Activated CD4-positive, alpha-beta memory T cell treated with anti-CD3 and anti-CD28 coated beads, Interleukin-2, amount 10 ng/mL, durations not matched to agents 7 days and 5 days (primary cell): ENCODE measurements at regions not wholly inside any gene's neighbourhood (a gene's known extent, or its start where the extent isn't known, plus 50 kb on each side); places are given as distances from the start of the nearest gene placed in this dataset.

Experiments used
- CTCF ChIA-PET: fragments of 350-600 bp; sonication (Branson Sonifier 250); formaldehyde crosslinking; loops from one replicate; lab custom pipeline; 2021; ENCODE audit warnings: antibody characterized with exemption, inconsistent platforms; lab: Charles Lee
- POLR2A ChIA-PET: fragments of 350-600 bp; sonication (Branson Sonifier 250); formaldehyde crosslinking; loops from one replicate; lab custom pipeline; 2021; ENCODE audit warnings: antibody characterized with exemption; lab: Charles Lee
- DNase-seq: peaks from one replicate; pipeline ENCODE4 v3.0.0-alpha.2; 2020
- H3K27ac Mint-ChIP-seq: one replicate; pipeline ENCODE4 v1.8.0; 2021; ENCODE audit warnings: mild to moderate bottlenecking, mixed read lengths
- H3K27me3 Mint-ChIP-seq: one replicate; pipeline ENCODE4 v1.8.0; 2021; ENCODE audit warnings: mixed read lengths
- H3K36me3 Mint-ChIP-seq: one replicate; pipeline ENCODE4 v1.8.0; 2021; ENCODE audit warnings: low read depth, mixed read lengths
- H3K4me1 Mint-ChIP-seq: one replicate; pipeline ENCODE4 v1.8.0; 2021; ENCODE audit warnings: mixed read lengths
- H3K4me3 Mint-ChIP-seq: one replicate; pipeline ENCODE4 v1.8.0; 2021; ENCODE audit warnings: mild to moderate bottlenecking, mixed read lengths
- H3K9me3 Mint-ChIP-seq: one replicate; pipeline ENCODE4 v1.8.0; 2021; ENCODE audit warnings: mixed read lengths

- no peaks in the 10 kb centered on the region for H3K4me1 Mint-ChIP-seq
- ChIA-PET POLR2A (no interaction called here), CTCF (no interaction called here)
Observed at GRCh38 chr3:19668163-19668562, 265.9 kb downstream of the EFHB start.

GRCh38 chr3:19662486-19662885 lies 271.5 kb downstream of the EFHB start:
- DNase-seq, result no peak
- H3K27me3 Mint-ChIP-seq, result no peaks in the 10 kb centered on the region
- H3K9me3 Mint-ChIP-seq, result peaks cover 2% of the 10 kb centered on the region
- no peak overlapping the region for H3K27ac Mint-ChIP-seq
- no peaks in the 10 kb centered on the region for H3K36me3 Mint-ChIP-seq
- H3K4me3 Mint-ChIP-seq, result no peak overlapping the region
- POLR2A ChIA-PET, result no interaction called here
- CTCF ChIA-PET, result no interaction called here
- no peaks in the 10 kb centered on the region for H3K4me1 Mint-ChIP-seq

More at GRCh38 chr3:19668163-19668562, 265.9 kb downstream of the EFHB start:
- Mint-ChIP-seq H3K9me3 (no peaks in the 10 kb centered on the region), H3K4me3 (no peak overlapping the region), H3K36me3 (no peaks in the 10 kb centered on the region), H3K27ac (no peak overlapping the region), H3K27me3 (no peaks in the 10 kb centered on the region)
- no peak for DNase-seq

GRCh38 chr3:19652336-19652735 lies 281.7 kb downstream of the EFHB start:
- no peaks in the 10 kb centered on the region for H3K36me3 Mint-ChIP-seq
- H3K27me3 Mint-ChIP-seq, result no peaks in the 10 kb centered on the region
- H3K4me1 Mint-ChIP-seq, result no peaks in the 10 kb centered on the region
- H3K4me3 Mint-ChIP-seq, result no peak overlapping the region
- H3K9me3 Mint-ChIP-seq, result peaks cover 8% of the 10 kb centered on the region
- ChIA-PET CTCF (no interaction called here), POLR2A (no interaction called here)
- H3K27ac Mint-ChIP-seq, result no peak overlapping the region
- no peak for DNase-seq

- no peak overlapping the region for H3K27ac Mint-ChIP-seq
- H3K4me3 Mint-ChIP-seq, result no peak overlapping the region
Observed at GRCh38 chr3:19645093-19645492, 288.9 kb downstream of the EFHB start.

GRCh38 chr3:19644405-19644804 lies 289.6 kb downstream of the EFHB start:
- no peak overlapping the region for H3K4me3 Mint-ChIP-seq
- POLR2A ChIA-PET, result no interaction called here
- no peaks in the 10 kb centered on the region for H3K27me3 Mint-ChIP-seq
- H3K4me1 Mint-ChIP-seq, result peaks cover 5% of the 10 kb centered on the region
- DNase-seq, result no peak
- H3K36me3 Mint-ChIP-seq, result no peaks in the 10 kb centered on the region
- CTCF ChIA-PET, result no interaction called here
- H3K9me3 Mint-ChIP-seq, result no peaks in the 10 kb centered on the region
- H3K27ac Mint-ChIP-seq, result no peak overlapping the region

More at GRCh38 chr3:19645093-19645492, 288.9 kb downstream of the EFHB start:
- Mint-ChIP-seq H3K27me3 (no peaks in the 10 kb centered on the region), H3K9me3 (no peaks in the 10 kb centered on the region), H3K36me3 (no peaks in the 10 kb centered on the region), H3K4me1 (peaks cover 5% of the 10 kb centered on the region)
- no peak for DNase-seq
- POLR2A ChIA-PET, result no interaction called here
- CTCF ChIA-PET, result no interaction called here

GRCh38 chr3:19641408-19641807 lies 292.6 kb downstream of the EFHB start:
- no peak overlapping the region for H3K4me3 Mint-ChIP-seq
- H3K27ac Mint-ChIP-seq, result no peak overlapping the region
- ChIA-PET POLR2A (interaction anchor here (1.2 kb wide), 1 partner anchor 17 kb away, joined by 4 read pairs; no protein-coding TSS in a partner anchor), CTCF (no interaction called here)
- H3K36me3 Mint-ChIP-seq, result no peaks in the 10 kb centered on the region
- DNase-seq, result no peak
- H3K9me3 Mint-ChIP-seq, result peaks cover 4% of the 10 kb centered on the region
- H3K27me3 Mint-ChIP-seq, result no peaks in the 10 kb centered on the region
- peaks cover 5% of the 10 kb centered on the region for H3K4me1 Mint-ChIP-seq

- CTCF ChIA-PET, result interaction anchor here (1.0 kb wide), 1 partner anchor 234 kb away, joined by 4 read pairs; no protein-coding TSS in a partner anchor
- Mint-ChIP-seq H3K27ac (no peak overlapping the region), H3K36me3 (no peaks in the 10 kb centered on the region)
Observed at GRCh38 chr3:19632099-19633074, 301.6 kb downstream of the EFHB start.

GRCh38 chr3:19598870-19599269 lies 335.1 kb downstream of the EFHB start:
- Mint-ChIP-seq H3K9me3 (peaks cover 2% of the 10 kb centered on the region), H3K4me1 (no peaks in the 10 kb centered on the region), H3K27me3 (no peaks in the 10 kb centered on the region), H3K36me3 (no peaks in the 10 kb centered on the region), H3K27ac (no peak overlapping the region), H3K4me3 (no peak overlapping the region)
- no peak for DNase-seq
- CTCF ChIA-PET, result no interaction called here
- POLR2A ChIA-PET, result no interaction called here

More at GRCh38 chr3:19632099-19633074, 301.6 kb downstream of the EFHB start:
- no peak for DNase-seq
- POLR2A ChIA-PET, result no interaction called here
- Mint-ChIP-seq H3K4me1 (no peaks in the 10 kb centered on the region), H3K9me3 (no peaks in the 10 kb centered on the region), H3K27me3 (no peaks in the 10 kb centered on the region), H3K4me3 (no peak overlapping the region)

- Mint-ChIP-seq H3K27ac (no peak overlapping the region), H3K27me3 (no peaks in the 10 kb centered on the region), H3K4me3 (no peak overlapping the region), H3K36me3 (no peaks in the 10 kb centered on the region), H3K4me1 (no peaks in the 10 kb centered on the region), H3K9me3 (peaks cover 2% of the 10 kb centered on the region)
- CTCF ChIA-PET, result no interaction called here
- POLR2A ChIA-PET, result no interaction called here
- no peak for DNase-seq
Observed at GRCh38 chr3:19596408-19596807, 337.6 kb downstream of the EFHB start.

GRCh38 chr3:19595884-19596283 lies 338.1 kb downstream of the EFHB start:
- no peak overlapping the region for H3K27ac Mint-ChIP-seq
- no peaks in the 10 kb centered on the region for H3K4me1 Mint-ChIP-seq
- H3K9me3 Mint-ChIP-seq, result peaks cover 2% of the 10 kb centered on the region
- CTCF ChIA-PET, result no interaction called here
- no peaks in the 10 kb centered on the region for H3K36me3 Mint-ChIP-seq
- no peaks in the 10 kb centered on the region for H3K27me3 Mint-ChIP-seq
- DNase-seq, result no peak
- H3K4me3 Mint-ChIP-seq, result no peak overlapping the region
- POLR2A ChIA-PET, result no interaction called here
